Tibial artery (tissue), 4 donors: ENCODE measurements at regions not wholly inside any gene's neighbourhood (a gene's known extent, or its start where the extent isn't known, plus 50 kb on each side); places are given as distances from the start of the nearest gene placed in this dataset.
"Not testable (repeated sequence)": the region's sequence is repeated elsewhere in the genome, so short reads cannot be mapped to it uniquely, and the experiment has no call there.

Experiments used
- DNase-seq, 2 donors: peaks; one replicate each; pipeline ENCODE4 v3.0.0-alpha.2; 2019
- H3K27ac ChIP-seq, 2 donors: fragments of 200-600 bp; sonication (generic) in 1 of 2; 1 replicate in 1 of 2; 2 replicates in 1 of 2; pipeline ENCODE4 v1.5.1; 2018 to 2019; ENCODE audit warnings: mild to moderate bottlenecking in 1 of 2
- H3K27me3 ChIP-seq, 2 donors: fragments of 200-600 bp; sonication (generic) in 1 of 2; one replicate each; pipeline versions ENCODE4 v1.5.1 to v1.6.0; 2016 to 2019
- H3K36me3 ChIP-seq, 3 donors: fragments of 200-600 bp; sonication (generic) in 2 of 3; one replicate each; pipeline ENCODE4 v1.5.1; 2016 to 2019; ENCODE audit warnings: mild to moderate bottlenecking in 2 of 3
- H3K4me1 ChIP-seq, 4 donors: fragments of 200-600 bp; sonication (generic) in 2 of 4; 1 replicate in 3 of 4; 2 replicates in 1 of 4; pipeline ENCODE4 v1.5.1; 2016 to 2019
- H3K4me3 ChIP-seq, 2 donors: fragments of 200-600 bp; sonication (generic) in 1 of 2; 1 replicate in 1 of 2; 2 replicates in 1 of 2; pipeline ENCODE4 v1.5.1; 2018 to 2019; ENCODE audit warnings: mild to moderate bottlenecking in 2 of 2
- H3K9me3 ChIP-seq, 3 donors: fragments of 200-600 bp; sonication (generic) in 1 of 3; one replicate each; pipeline ENCODE4 v1.5.1; 2016 to 2019
- CTCF ChIP-seq, 2 experiments: fragments of 200-600 bp in 1 of 2; fragments of 450-650 bp in 1 of 2; IDR thresholded peaks; one replicate each; pipeline ENCODE4 v1.5.1; 2017 to 2019; ENCODE audit warnings: antibody characterized with exemption in 2 of 2, mild to moderate bottlenecking in 1 of 2, moderate library complexity in 1 of 2
- intact Hi-C: fragments of 100-400 bp; cut with DNase I; formaldehyde crosslinking; loops from one replicate; pipeline ENCODE4 v1.15.0; 2023; ENCODE audit warnings: low total_unique reads

DNA sequence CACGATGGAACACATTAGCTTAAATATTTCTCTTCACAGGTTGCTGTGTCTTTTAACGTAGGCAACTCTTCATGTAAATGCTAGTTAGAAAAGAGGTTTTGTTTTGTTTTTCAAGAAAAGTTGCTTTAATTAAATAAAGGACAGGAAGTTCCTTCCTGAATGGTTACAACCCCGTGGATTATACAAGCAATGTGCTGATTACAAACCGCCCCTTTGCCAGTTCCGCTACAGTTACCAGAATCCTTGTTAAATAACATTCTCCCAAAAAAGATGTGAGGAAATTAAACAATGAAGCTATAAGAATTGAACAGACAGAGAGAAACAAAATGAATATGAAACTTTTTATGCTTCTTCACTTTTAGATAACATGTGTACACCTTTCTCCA lies 75.1 kb downstream of the LYZL2 start:
- no peak for DNase-seq
- Histone ChIP-seq H3K4me3 (peak overlapping the region; percentile 15 to 34), H3K27me3 (no peaks in the 10 kb centered on the region), H3K9me3 (no peaks in the 10 kb centered on the region), H3K27ac (peak overlapping the region; percentile 23 to 54), H3K36me3 (no peaks in the 10 kb centered on the region), H3K4me1 (peaks cover 0 to 6% (median 2%) of the 10 kb centered on the region in 4 donors)
- TF ChIP-seq CTCF (IDR thresholded peaks at IDR 0.05) = no peak
- intact Hi-C loops = no loop called here

DNA sequence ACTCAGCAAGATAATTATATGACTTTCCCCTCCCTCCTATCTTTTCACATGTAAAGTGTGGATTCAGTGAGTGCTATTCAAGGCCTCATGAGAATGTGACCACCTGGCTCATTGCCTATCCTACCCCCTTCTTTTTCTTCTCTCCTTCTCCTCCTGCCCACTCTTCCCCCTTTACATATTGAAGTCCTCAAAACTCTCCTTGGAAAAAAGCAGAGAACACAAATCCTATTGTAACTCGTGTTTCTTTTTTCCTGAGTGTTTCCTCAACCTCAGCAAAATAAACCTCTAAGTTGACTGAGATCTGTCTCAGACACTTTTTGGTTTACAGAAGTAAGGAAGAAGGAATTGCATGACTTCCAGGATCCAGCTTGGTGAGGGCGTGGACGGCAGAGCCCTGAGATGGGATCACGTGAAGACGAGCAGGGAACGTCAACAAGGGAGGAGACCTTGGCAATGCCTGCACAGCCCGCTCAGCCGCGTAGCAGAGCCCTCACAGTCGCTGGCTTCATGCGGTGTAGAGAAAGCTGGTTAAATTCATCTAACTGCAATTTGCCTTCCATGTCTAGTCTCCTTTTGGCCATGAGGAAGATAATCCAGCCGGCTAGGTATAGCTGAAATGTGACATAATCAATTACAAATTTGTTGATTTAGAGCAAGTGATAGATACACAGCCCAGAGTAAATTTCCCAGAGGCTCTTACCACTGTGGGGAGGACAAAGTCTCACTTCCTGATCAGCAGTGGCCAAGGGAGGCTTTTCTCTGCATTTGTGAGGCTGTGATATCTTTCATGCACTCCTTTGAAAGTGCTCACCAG lies 75.7 kb downstream of the LYZL2 start:
- Histone ChIP-seq H3K36me3 (no peaks in the 10 kb centered on the region), H3K27me3 (no peaks in the 10 kb centered on the region), H3K4me3 (peak overlapping the region; percentile 15 to 34), H3K4me1 (peaks cover 0 to 6% (median 2%) of the 10 kb centered on the region in 4 donors), H3K9me3 (no peaks in the 10 kb centered on the region), H3K27ac (peak overlapping the region; percentile 48 to 54)
- TF ChIP-seq CTCF (IDR thresholded peaks at IDR 0.05) = no peak
- intact Hi-C loops = no loop called here
- peak; percentile 83 to 84 for DNase-seq

GRCh38 chr10:30553018-30553625 lies 76.4 kb downstream of the LYZL2 start:
- Histone ChIP-seq H3K27ac (peak overlapping the region; percentile 48 to 54), H3K36me3 (no peaks in the 10 kb centered on the region), H3K4me3 (no peak overlapping the region), H3K27me3 (no peaks in the 10 kb centered on the region), H3K9me3 (no peaks in the 10 kb centered on the region), H3K4me1 (peaks cover 0 to 6% (median 2%) of the 10 kb centered on the region in 4 donors)
- TF ChIP-seq CTCF (IDR thresholded peaks at IDR 0.05) = no peak
- intact Hi-C loops = no loop called here
- no peak for DNase-seq

GRCh38 chr10:30550967-30551815 lies 78.4 kb downstream of the LYZL2 start:
- no peak for DNase-seq
- no peak overlapping the region for H3K4me3 ChIP-seq
- no peak for TF ChIP-seq CTCF (IDR thresholded peaks at IDR 0.05)
- H3K36me3 ChIP-seq = no peaks in the 10 kb centered on the region
- intact Hi-C loops = no loop called here
- H3K9me3 ChIP-seq = no peaks in the 10 kb centered on the region
- H3K27ac ChIP-seq = no peak overlapping the region
- H3K27me3 ChIP-seq = no peaks in the 10 kb centered on the region
- H3K4me1 ChIP-seq = peaks cover 0 to 6% (median 2%) of the 10 kb centered on the region in 4 donors

- H3K27me3 ChIP-seq, H3K27ac ChIP-seq, H3K36me3 ChIP-seq, H3K4me3 ChIP-seq, DNase-seq, H3K4me1 ChIP-seq, intact Hi-C loops, H3K9me3 ChIP-seq: not testable (repeated sequence)
These were observed 80.3 kb downstream of the LYZL2 start for GRCh38 chr10:30549134-30549687.
